ENCODE measurements at regions not wholly inside any gene's neighbourhood (a gene's known extent, or its start where the extent isn't known, plus 50 kb on each side); places are given as distances from the start of the nearest gene placed in this dataset.
"Not testable (repeated sequence)": the region's sequence is repeated elsewhere in the genome, so short reads cannot be mapped to it uniquely, and the experiment has no call there.

DNA sequence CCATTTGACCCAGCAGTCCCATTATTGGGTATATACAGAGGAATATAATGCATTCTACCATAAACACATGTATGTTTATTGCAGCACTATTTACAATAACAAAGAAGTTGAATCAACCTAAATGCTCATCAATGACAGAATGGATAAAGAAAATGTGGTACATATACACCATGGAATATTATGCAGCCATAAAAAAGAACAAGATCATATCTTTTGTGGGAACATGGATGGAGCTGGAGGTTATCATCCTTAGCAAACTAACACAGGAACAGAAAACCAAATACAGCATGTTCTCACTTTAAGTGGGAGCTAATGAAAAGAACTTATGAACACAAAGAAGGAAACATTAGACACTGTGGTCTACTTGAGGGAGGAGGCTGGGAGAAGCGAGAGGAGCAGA is 328.5 kb upstream of the SEMA3C start:
- H3K4me3 Mint-ChIP-seq; H3K27me3 Mint-ChIP-seq (ENCODE audit: insufficient read depth); H3K27ac Mint-ChIP-seq; DNase-seq (ENCODE audit: low spot score); H3K4me1 Mint-ChIP-seq (ENCODE audit: low read depth); intact Hi-C loops (cut with micrococcal nuclease); H3K36me3 Mint-ChIP-seq (ENCODE audit: low read depth); H3K9me3 Mint-ChIP-seq: not testable (repeated sequence)

DNA sequence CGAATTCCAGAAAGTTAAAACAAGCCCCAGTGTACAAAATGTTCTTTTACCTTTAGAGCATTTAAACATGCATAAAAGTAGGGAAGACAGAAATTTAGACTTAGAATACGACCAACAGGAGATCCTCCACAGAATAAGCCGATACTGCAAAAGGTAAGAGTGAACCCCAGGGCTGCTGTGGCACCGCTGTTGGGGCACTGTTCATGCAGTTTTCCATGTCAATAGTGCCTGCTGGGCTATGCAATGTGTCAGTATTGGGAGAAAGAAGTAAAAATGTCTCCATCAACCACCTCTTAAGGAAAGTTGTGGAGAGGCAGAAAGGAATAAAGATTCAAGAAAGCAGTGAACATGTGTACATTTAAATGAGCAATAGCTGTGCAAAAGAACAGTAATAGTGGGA is 326.5 kb upstream of the SEMA3C start:
- no peaks in the 10 kb centered on the region for H3K4me1 Mint-ChIP-seq (ENCODE audit: low read depth)
- no peaks in the 10 kb centered on the region for H3K36me3 Mint-ChIP-seq (ENCODE audit: low read depth)
- no peaks in the 10 kb centered on the region for H3K27me3 Mint-ChIP-seq (ENCODE audit: insufficient read depth)
- intact Hi-C loops (cut with micrococcal nuclease), result no loop called here
- peaks cover 3% of the 10 kb centered on the region for H3K9me3 Mint-ChIP-seq
- no peak overlapping the region for H3K4me3 Mint-ChIP-seq
- no peak for DNase-seq (ENCODE audit: low spot score)
- H3K27ac Mint-ChIP-seq, result no peak overlapping the region

- H3K9me3 Mint-ChIP-seq, result peaks cover 6% of the 10 kb centered on the region
- intact Hi-C loops (cut with micrococcal nuclease), result no loop called here
- no peak overlapping the region for H3K4me3 Mint-ChIP-seq
- no peak for DNase-seq (ENCODE audit: low spot score)
- no peaks in the 10 kb centered on the region for H3K36me3 Mint-ChIP-seq (ENCODE audit: low read depth)
- no peak overlapping the region for H3K27ac Mint-ChIP-seq
- no peaks in the 10 kb centered on the region for H3K27me3 Mint-ChIP-seq (ENCODE audit: insufficient read depth)
- H3K4me1 Mint-ChIP-seq (ENCODE audit: low read depth), result no peaks in the 10 kb centered on the region
Measured at GRCh38 chr7:81244224-81244623, 325.4 kb upstream of the SEMA3C start.

GRCh38 chr7:81236560-81236959 is 317.7 kb upstream of the SEMA3C start:
- Mint-ChIP-seq H3K4me1 (ENCODE audit: low read depth) (no peaks in the 10 kb centered on the region), H3K27me3 (ENCODE audit: insufficient read depth) (no peaks in the 10 kb centered on the region), H3K36me3 (ENCODE audit: low read depth) (no peaks in the 10 kb centered on the region), H3K9me3 (peaks cover 4% of the 10 kb centered on the region), H3K27ac (no peak overlapping the region), H3K4me3 (no peak overlapping the region)
- no peak for DNase-seq (ENCODE audit: low spot score)
- intact Hi-C loops (cut with micrococcal nuclease), result no loop called here

GRCh38 chr7:81235997-81236396 is 317.1 kb upstream of the SEMA3C start:
- Mint-ChIP-seq H3K4me3 (no peak overlapping the region), H3K4me1 (ENCODE audit: low read depth) (no peaks in the 10 kb centered on the region), H3K9me3 (peaks cover 4% of the 10 kb centered on the region), H3K36me3 (ENCODE audit: low read depth) (no peaks in the 10 kb centered on the region), H3K27me3 (ENCODE audit: insufficient read depth) (no peaks in the 10 kb centered on the region), H3K27ac (no peak overlapping the region)
- DNase-seq (ENCODE audit: low spot score), result no peak
- intact Hi-C loops (cut with micrococcal nuclease), result no loop called here

GRCh38 chr7:81234896-81235295 is 316.0 kb upstream of the SEMA3C start:
- Mint-ChIP-seq H3K36me3 (ENCODE audit: low read depth) (no peaks in the 10 kb centered on the region), H3K27me3 (ENCODE audit: insufficient read depth) (no peaks in the 10 kb centered on the region), H3K4me3 (no peak overlapping the region), H3K4me1 (ENCODE audit: low read depth) (no peaks in the 10 kb centered on the region), H3K9me3 (peaks cover 4% of the 10 kb centered on the region), H3K27ac (no peak overlapping the region)
- no peak for DNase-seq (ENCODE audit: low spot score)
- intact Hi-C loops (cut with micrococcal nuclease), result no loop called here

DNA sequence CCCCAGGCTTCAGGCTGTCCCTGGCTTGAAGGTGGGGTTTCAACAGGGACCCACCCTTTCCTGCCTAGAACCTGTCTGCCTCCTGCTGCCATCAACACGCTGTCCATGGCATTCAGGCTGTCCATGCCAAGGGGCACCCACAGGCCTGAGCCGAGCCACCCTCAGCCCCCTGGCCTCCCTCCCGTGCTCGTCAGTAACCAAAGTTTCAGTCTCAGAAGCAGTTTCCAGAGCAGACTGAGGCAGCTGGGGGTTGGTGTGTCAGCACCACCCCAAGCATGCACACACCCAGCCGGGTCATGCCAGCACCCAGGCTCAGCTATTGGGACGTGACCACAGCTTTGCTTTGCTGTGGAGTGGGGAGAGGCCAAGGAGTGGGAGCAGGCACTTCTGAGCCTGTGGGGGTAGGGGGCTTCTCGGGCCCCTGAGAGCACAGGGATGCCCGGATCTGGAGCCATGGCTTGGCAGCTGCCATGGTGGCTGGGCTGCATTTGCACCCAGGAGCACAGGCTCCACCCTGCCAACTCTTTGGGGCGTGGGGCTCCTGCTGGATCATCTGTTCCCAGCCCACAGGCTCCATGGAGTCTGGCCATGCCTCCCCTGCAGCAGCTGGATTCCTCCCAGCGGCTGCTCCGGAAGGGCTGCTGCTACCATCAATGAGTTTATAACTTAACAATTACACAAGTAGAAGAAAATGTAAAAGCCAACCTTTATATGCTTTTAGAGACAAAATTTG is 314.5 kb upstream of the SEMA3C start:
- no peaks in the 10 kb centered on the region for H3K36me3 Mint-ChIP-seq (ENCODE audit: low read depth)

GRCh38 chr7:81232084-81232799 is 313.4 kb upstream of the SEMA3C start:
- Mint-ChIP-seq H3K36me3 (ENCODE audit: low read depth) (no peaks in the 10 kb centered on the region), H3K27me3 (ENCODE audit: insufficient read depth) (no peaks in the 10 kb centered on the region), H3K4me1 (ENCODE audit: low read depth) (no peaks in the 10 kb centered on the region), H3K27ac (no peak overlapping the region), H3K4me3 (no peak overlapping the region), H3K9me3 (no peaks in the 10 kb centered on the region)
- intact Hi-C loops (cut with micrococcal nuclease), result no loop called here
- no peak for DNase-seq (ENCODE audit: low spot score)

More for the DNA sequence above, 314.5 kb upstream of the SEMA3C start:
- no peak for DNase-seq (ENCODE audit: low spot score)
- Mint-ChIP-seq H3K4me1 (ENCODE audit: low read depth) (no peaks in the 10 kb centered on the region), H3K9me3 (no peaks in the 10 kb centered on the region), H3K4me3 (no peak overlapping the region), H3K27me3 (ENCODE audit: insufficient read depth) (no peaks in the 10 kb centered on the region), H3K27ac (no peak overlapping the region)
- intact Hi-C loops (cut with micrococcal nuclease), result no loop called here

GRCh38 chr7:81231301-81231838 is 312.5 kb upstream of the SEMA3C start:
- no peaks in the 10 kb centered on the region for H3K27me3 Mint-ChIP-seq (ENCODE audit: insufficient read depth)
- no peak for DNase-seq (ENCODE audit: low spot score)
- no peak overlapping the region for H3K27ac Mint-ChIP-seq
- intact Hi-C loops (cut with micrococcal nuclease), result no loop called here
- H3K36me3 Mint-ChIP-seq (ENCODE audit: low read depth), result no peaks in the 10 kb centered on the region
- H3K4me3 Mint-ChIP-seq, result no peak overlapping the region
- no peaks in the 10 kb centered on the region for H3K4me1 Mint-ChIP-seq (ENCODE audit: low read depth)
- no peaks in the 10 kb centered on the region for H3K9me3 Mint-ChIP-seq

DNA sequence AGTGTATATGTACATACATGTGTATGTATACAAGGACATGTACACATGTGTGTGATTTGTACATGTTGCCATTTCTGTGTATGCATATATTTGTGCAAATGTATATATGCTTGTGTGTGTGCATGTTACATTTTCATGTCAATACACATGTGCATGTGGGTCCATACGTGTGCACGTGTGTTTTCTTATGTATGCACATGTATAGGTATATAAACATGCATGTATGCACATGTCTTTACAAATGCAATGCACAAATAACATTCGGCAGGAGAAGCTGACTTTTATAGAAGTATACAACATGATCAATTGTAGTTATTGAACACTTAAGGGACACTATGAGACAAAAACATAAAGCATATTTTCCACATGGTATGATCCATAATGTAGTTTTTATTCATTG is 307.4 kb upstream of the SEMA3C start:
- Mint-ChIP-seq H3K9me3 (peaks cover 6% of the 10 kb centered on the region), H3K27ac (no peak overlapping the region), H3K36me3 (ENCODE audit: low read depth) (no peaks in the 10 kb centered on the region), H3K4me1 (ENCODE audit: low read depth) (no peaks in the 10 kb centered on the region), H3K4me3 (no peak overlapping the region), H3K27me3 (ENCODE audit: insufficient read depth) (no peaks in the 10 kb centered on the region)
- no peak for DNase-seq (ENCODE audit: low spot score)
- intact Hi-C loops (cut with micrococcal nuclease), result no loop called here

- H3K4me1 Mint-ChIP-seq (ENCODE audit: low read depth); H3K4me3 Mint-ChIP-seq; H3K36me3 Mint-ChIP-seq (ENCODE audit: low read depth); DNase-seq (ENCODE audit: low spot score); H3K9me3 Mint-ChIP-seq; intact Hi-C loops (cut with micrococcal nuclease); H3K27ac Mint-ChIP-seq; H3K27me3 Mint-ChIP-seq (ENCODE audit: insufficient read depth): not testable (repeated sequence)
Measured at GRCh38 chr7:81222692-81223091, 303.8 kb upstream of the SEMA3C start.

GRCh38 chr7:81221527-81222217 is 302.8 kb upstream of the SEMA3C start:
- Mint-ChIP-seq H3K27me3 (ENCODE audit: insufficient read depth) (no peaks in the 10 kb centered on the region), H3K27ac (no peak overlapping the region), H3K9me3 (peaks cover 6% of the 10 kb centered on the region), H3K4me1 (ENCODE audit: low read depth) (no peaks in the 10 kb centered on the region), H3K36me3 (ENCODE audit: low read depth) (no peaks in the 10 kb centered on the region), H3K4me3 (no peak overlapping the region)
- intact Hi-C loops (cut with micrococcal nuclease), result no loop called here
- DNase-seq (ENCODE audit: low spot score), result no peak

DNA sequence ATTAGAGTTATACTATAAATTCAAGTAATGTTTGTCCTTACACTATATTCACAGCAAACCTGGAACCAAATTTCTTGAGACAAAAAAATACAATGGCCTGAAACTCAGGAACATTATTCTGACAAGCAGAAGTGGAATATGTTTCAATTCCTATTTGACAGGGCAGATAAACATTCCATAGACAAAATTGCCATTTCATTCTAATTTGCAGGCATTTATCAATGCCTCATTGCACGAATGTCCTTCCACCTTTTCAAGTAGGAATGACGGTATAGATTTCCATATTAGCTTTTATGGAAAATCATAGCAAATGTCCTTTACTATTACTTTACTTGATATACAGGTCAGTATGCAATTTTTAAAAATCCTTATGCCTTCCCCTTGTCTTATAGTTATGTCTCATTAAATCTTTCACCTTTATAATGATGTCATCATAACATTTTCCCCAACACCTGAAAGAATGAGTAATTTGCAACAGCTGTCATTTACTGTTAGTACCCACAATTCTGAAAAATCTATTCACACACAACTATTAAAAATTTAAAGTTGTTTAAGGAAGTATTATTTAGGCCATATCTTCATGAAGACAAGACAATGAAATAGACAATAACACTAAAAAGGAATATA is 299.7 kb upstream of the SEMA3C start:
- no peaks in the 10 kb centered on the region for H3K9me3 Mint-ChIP-seq

More for the DNA sequence above, 299.7 kb upstream of the SEMA3C start:
- Mint-ChIP-seq H3K4me3 (no peak overlapping the region), H3K27ac (no peak overlapping the region), H3K4me1 (ENCODE audit: low read depth) (no peaks in the 10 kb centered on the region), H3K27me3 (ENCODE audit: insufficient read depth) (no peaks in the 10 kb centered on the region), H3K36me3 (ENCODE audit: low read depth) (no peaks in the 10 kb centered on the region)
- no peak for DNase-seq (ENCODE audit: low spot score)
- intact Hi-C loops (cut with micrococcal nuclease), result no loop called here

Measured in activated T-helper 1 cell treated with anti-CD3 and anti-CD28 coated beads, Interleukin-12 subunit alpha, Interleukin-12 subunit beta, Interleukin-2, Interleukin-4 antibody, amounts not matched to agents 30 ng/mL and 10 ng/mL and 1 ng/mL, durations not matched to agents 14 hours and 24 hours and 36 hours (primary cell).